B cell (primary cell): ENCODE measurements at regions not wholly inside any gene's neighbourhood (a gene's known extent, or its start where the extent isn't known, plus 50 kb on each side); places are given as distances from the start of the nearest gene placed in this dataset.

Source experiments
- EZH2 ChIP-seq: IDR thresholded peaks from 2 replicates; pipeline ENCODE4 v1.6.1; 2012; ENCODE audit warnings: borderline replicate concordance, low read depth, mild to moderate bottlenecking, moderate library complexity, low read length; ENCODE audit not compliant: insufficient read depth, poor library complexity, severe bottlenecking
- TF ChIP-seq, protein P1 (sequence below): fragments of 200-600 bp; IDR thresholded peaks from one replicate; pipeline ENCODE4 v1.8.0; 2022; ENCODE audit warnings: antibody characterized with exemption, mild to moderate bottlenecking

DNA sequence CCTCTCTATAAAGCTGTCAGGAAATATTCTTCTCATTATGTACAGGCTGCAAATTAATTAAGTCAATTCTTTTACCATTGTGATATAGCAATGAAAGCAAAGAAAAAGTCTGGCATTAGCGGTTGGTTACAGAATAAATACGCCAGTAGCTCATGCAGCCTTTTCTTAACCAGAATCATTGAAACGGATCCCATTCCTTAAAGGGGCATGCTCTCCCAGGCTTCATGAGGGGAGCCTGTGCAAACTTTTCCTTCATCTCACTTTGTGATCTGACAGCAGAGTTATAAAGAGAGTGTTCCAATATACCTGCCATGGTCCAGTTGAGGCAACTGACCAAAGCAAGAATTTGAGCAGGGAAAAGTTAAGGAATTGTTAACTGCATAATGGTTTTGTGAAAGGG lies 337.7 kb downstream of the EMP1 start:
- TF ChIP-seq, protein P1, sequence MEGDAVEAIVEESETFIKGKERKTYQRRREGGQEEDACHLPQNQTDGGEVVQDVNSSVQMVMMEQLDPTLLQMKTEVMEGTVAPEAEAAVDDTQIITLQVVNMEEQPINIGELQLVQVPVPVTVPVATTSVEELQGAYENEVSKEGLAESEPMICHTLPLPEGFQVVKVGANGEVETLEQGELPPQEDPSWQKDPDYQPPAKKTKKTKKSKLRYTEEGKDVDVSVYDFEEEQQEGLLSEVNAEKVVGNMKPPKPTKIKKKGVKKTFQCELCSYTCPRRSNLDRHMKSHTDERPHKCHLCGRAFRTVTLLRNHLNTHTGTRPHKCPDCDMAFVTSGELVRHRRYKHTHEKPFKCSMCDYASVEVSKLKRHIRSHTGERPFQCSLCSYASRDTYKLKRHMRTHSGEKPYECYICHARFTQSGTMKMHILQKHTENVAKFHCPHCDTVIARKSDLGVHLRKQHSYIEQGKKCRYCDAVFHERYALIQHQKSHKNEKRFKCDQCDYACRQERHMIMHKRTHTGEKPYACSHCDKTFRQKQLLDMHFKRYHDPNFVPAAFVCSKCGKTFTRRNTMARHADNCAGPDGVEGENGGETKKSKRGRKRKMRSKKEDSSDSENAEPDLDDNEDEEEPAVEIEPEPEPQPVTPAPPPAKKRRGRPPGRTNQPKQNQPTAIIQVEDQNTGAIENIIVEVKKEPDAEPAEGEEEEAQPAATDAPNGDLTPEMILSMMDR, result no peak
- no peak for TF ChIP-seq EZH2
